Omental fat pad (tissue), 3 donors: ENCODE measurements at regions not wholly inside any gene's neighbourhood (a gene's known extent, or its start where the extent isn't known, plus 50 kb on each side); places are given as distances from the start of the nearest gene placed in this dataset.
"Not testable (repeated sequence)": the region's sequence is repeated elsewhere in the genome, so short reads cannot be mapped to it uniquely, and the experiment has no call there.

ENCODE experiments used
- ATAC-seq: fragments of 150-250 bp; one replicate; pipeline ENCODE4 v1.9.1; 2016; ENCODE audit warnings: mild to moderate bottlenecking, moderate library complexity; ENCODE audit not compliant: low FRiP score
- DNase-seq: peaks from one replicate; pipeline ENCODE4 v3.0.0-alpha.2; 2019; ENCODE audit warnings: low spot score
- CTCF ChIP-seq, 3 donors: fragments of 450-650 bp; IDR thresholded peaks; one replicate each; pipeline ENCODE4 v1.5.1; 2016 to 2017; ENCODE audit warnings: antibody characterized with exemption in 3 of 3, mild to moderate bottlenecking in 3 of 3, moderate library complexity in 2 of 3

- TF ChIP-seq CTCF (IDR thresholded peaks at IDR 0.05), result no peak
- no peak for DNase-seq
- no peak for ATAC-seq
These were observed 205.6 kb downstream of the ZIC3 start for GRCh38 chrX:137771537-137771936.

GRCh38 chrX:137792214-137792613, 226.3 kb downstream of the ZIC3 start:
- DNase-seq, result no peak
- no peak for ATAC-seq
- no peak for TF ChIP-seq CTCF (IDR thresholded peaks at IDR 0.05)

DNA sequence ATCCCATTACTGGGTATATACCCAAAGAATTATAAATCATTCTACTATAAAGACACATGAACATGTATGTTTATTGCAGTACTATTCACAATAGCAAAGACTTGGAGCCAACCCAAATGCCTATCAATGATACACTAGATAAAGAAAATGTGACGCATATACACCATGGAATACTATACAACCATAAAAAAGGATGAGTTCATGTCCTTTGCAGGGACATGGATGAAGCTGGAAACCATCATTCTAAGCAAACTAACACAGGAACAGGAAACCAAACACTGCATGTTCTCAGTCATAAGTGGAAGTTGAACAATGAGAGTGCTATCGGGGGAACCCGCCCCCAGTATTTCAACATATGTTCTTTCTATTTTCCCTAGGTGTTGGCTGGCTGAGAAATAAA, 232.0 kb downstream of the ZIC3 start:
- not testable (repeated sequence) for ATAC-seq

GRCh38 chrX:137823257-137823656, 257.3 kb downstream of the ZIC3 start:
- TF ChIP-seq CTCF (IDR thresholded peaks at IDR 0.05), result no peak
- ATAC-seq, result no peak
- no peak for DNase-seq

More for the DNA sequence above, 232.0 kb downstream of the ZIC3 start:
- DNase-seq, result not testable (repeated sequence)

GRCh38 chrX:137847376-137847775, 281.4 kb downstream of the ZIC3 start:
- ATAC-seq (no peak), DNase-seq (no peak)
- no peak for TF ChIP-seq CTCF (IDR thresholded peaks at IDR 0.05)

GRCh38 chrX:137848266-137848905, 282.5 kb downstream of the ZIC3 start:
- ATAC-seq (no peak), DNase-seq (no peak)
- TF ChIP-seq CTCF (IDR thresholded peaks at IDR 0.05), result no peak

- no peak for TF ChIP-seq CTCF (IDR thresholded peaks at IDR 0.05)
- no peak for DNase-seq
- no peak for ATAC-seq
These were observed 286.6 kb downstream of the ZIC3 start for GRCh38 chrX:137852502-137852901.
